OCI-M1 (cell line): ENCODE measurements at regions not wholly inside any gene's neighbourhood (a gene's known extent, or its start where the extent isn't known, plus 50 kb on each side); places are given as distances from the start of the nearest gene placed in this dataset.
"Not testable (repeated sequence)": the region's sequence is repeated elsewhere in the genome, so short reads cannot be mapped to it uniquely, and the experiment has no call there.

Source experiments
- DNase-seq: peaks from one replicate; lab custom pipeline; 2025; lab: John Stamatoyannopoulos, UW

- DNase-seq = no peak
These were observed 177.9 kb upstream of the SOX2 start for GRCh38 chr3:181533811-181534210.

- no peak for DNase-seq
These were observed 181.1 kb upstream of the SOX2 start for GRCh38 chr3:181530584-181530983.

DNA sequence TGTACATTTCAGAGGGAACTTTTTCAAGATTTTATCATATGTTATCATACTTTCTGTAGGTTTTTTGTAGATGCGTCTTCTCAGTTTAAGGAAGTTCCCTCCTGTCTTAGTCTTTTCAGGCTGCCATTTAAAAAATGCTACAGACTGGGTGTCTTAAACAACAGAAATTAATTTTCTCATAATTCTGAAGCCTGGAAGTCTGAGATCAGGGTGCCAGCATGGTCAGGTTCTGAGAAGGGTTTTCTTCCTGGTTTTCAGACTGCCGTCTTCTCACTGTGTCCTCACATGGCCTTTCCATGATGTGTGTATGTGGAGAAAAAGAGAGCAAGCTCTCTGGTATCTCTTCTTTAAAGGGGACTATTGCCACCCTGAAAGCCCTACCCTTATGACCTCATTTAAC lies 189.9 kb upstream of the SOX2 start:
- DNase-seq = no peak

DNA sequence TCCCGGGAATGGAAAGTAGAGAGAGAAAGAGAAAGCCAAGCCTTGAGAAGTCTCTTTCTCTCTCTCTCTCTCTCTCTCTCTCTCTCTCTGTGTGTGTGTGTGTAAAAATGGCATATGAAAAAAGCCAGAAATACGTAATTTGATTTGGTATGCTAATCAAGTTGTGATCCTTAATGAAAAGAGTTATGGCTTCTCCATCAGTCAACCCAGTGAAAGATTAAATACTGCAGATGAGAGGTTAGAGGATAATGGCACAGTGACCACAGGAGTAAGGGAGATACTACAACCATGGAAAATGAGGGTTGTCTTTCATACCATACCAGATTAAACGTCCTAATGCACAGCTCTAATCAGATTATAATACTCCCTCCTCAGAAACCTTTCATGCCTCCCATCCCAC lies 193.5 kb upstream of the SOX2 start:
- DNase-seq = no peak

DNA sequence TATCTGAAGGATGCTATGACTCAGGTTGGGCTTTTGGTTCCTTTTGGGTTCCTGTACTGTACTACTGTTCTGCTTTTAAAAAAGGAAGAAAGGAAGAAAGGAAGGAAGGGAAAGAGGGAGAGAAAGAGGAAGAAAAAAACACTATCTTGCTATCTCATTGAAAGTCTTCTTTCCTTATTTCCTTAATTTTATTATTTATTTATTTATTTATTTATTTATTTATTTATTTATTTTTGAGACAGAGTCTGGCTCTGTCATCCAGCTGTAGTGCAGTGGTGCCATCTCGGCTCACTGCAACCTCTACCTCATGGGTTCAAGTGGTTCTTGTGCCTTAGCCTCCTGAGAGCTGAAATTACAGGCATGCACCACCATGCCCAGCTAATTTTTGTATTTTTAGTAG lies 198.9 kb upstream of the SOX2 start:
- no peak for DNase-seq

DNA sequence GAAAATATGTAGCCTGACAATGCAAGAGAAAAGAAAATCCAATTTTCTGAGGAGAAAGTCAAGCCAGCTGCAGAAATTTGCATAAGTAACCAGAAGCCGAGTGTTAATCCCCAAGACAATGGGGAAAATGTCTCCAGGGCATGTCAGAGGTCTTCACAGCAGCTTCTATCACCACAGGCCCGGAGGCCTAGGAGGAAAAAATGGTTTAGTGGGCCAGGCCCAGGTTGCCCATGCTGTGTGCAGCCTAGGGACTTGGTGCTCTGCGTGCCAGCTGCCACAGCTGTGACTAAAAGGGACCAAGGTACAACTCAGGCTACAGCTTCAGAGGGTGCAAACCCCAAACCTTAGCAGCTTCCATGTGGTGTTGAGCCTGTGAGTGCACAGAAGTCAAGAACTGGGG lies 201.2 kb upstream of the SOX2 start:
- DNase-seq = no peak

DNA sequence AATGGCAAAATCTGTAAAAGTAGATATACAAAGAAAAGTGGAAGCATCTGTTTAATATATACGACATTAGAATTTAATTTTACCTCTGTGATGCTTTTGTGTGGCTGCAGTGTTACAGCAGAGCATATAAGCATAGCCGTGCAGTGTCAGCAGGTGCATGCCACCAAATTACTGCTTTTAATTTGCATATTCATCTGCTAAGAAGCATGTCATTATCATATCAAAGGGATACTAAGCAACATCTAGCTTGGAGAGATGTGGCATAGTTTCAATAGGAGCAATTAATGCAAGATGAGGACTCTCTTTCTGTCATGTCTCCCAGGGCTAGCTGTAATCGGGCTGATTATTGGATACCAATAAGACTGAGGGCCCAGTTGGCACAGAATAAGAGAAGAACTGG lies 214.4 kb upstream of the SOX2 start:
- no peak for DNase-seq

- no peak for DNase-seq
These were observed 218.3 kb upstream of the SOX2 start for GRCh38 chr3:181493423-181493822.

- DNase-seq = no peak
These were observed 223.2 kb upstream of the SOX2 start for GRCh38 chr3:181488536-181488935.

- DNase-seq = no peak
These were observed 224.3 kb upstream of the SOX2 start for GRCh38 chr3:181487236-181487978.

DNA sequence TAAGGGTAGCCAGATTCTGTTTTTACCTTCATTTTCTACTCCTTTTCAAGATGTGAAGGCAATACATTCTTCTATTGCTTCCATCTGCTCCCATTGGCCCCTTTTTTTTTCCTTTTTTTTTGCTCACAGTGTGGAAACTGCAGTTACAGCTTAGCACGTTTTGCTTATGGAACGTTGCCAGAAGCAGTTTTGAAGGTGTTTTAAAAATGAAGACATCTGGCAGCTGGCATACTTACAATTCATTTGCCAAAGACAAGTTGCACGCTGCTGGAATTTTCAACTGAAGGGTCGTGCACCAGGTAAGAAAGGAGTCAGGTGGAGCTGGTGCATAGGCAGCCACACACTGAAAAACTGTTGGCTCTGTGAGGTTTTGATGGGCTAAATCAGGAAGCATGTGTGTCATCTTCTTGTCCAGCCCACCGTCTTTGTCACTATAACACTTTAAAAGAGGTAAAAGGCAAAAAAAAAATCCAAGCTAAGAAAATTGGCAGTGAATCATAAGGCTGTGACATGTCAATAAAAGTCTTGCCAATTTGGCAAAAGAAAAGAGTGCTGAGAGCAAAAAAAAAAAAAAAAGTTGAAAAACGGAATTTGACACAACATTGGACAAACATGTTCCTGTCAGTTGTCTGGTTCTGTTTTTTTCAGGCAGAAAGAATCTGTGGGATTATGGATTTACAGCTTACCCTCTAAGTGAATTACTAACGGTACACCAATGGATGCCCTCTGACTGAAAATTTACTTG lies 225.4 kb upstream of the SOX2 start:
- no peak for DNase-seq

DNA sequence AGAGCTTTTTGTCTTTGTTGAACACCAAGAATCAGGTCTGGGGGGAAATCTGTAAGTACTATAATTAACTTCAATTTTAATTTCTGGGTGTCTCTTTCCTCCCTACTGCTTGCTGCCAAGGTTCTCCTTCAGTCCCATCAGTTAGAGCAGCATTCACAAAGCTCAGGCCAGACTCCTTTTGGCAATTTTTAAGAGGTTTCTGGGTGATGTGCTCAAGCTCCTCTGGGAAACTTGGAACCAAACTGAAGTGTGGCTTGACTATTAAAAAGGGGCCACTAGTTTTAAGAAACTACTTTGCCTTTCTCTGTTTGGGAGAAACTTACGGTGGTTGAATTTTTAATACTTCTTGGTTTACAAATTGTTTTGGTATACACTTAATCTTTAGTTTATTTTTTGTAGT lies 227.7 kb upstream of the SOX2 start:
- no peak for DNase-seq

- DNase-seq = not testable (repeated sequence)
These were observed 236.6 kb upstream of the SOX2 start for GRCh38 chr3:181475146-181475545.

DNA sequence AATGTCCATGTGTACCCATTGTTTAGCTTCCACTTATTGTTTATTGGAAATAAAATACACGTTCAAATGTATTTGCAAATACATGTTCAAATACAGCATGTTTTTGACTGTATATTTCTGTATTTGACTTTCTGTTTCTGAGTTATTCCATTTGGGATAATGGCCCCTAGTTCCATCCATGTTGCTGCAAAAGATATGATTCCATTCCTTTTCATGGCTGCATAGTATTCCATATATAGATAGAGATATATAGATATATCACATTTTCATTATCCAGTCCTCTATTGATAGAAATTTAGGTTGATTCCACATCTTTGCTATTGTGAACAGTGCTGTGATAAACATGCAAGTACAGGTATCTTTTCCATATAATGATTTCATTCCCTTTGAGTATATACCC lies 241.4 kb upstream of the SOX2 start:
- no peak for DNase-seq

- DNase-seq = no peak
These were observed 247.6 kb upstream of the SOX2 start for GRCh38 chr3:181464033-181464694.

DNA sequence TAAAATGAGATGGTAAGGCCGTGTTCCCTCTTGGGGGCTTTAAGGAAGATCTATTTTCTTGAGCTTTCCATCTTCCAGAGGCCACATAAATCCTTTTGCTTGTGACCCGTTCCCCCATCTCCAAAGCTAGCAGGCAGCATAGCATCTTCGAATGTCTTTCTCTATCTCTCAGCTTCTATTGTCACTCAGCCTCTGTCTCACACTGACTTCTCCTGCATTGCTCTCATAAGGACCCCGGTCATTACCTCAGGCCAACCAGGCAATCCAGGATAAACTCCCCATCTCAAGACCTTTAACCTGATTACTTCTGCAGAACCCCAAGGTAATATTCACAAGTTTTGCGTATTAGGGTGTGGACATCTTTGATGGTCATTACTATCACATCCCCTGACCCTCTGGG lies 250.3 kb upstream of the SOX2 start:
- DNase-seq = no peak

DNA sequence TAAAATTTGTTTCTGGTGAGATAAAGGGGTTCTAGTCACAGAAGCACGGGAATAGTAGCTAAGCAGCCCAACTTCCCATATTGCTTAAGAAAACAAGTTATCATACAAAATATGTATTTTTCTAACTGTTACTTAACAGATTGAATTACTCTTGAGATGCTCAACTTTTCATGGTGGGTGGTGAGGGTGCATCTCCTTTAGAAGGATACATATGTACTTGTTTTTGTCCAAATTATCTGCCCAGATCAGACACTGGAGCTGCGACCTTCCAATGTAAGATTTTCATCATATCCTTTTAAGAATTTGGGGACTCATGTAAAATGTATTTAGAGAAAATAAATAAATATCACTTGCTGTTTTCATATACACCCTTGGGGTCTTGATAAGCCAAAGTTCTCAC lies 252.2 kb upstream of the SOX2 start:
- DNase-seq = no peak

GRCh38 chr3:181458857-181459256 lies 252.9 kb upstream of the SOX2 start:
- no peak for DNase-seq

DNA sequence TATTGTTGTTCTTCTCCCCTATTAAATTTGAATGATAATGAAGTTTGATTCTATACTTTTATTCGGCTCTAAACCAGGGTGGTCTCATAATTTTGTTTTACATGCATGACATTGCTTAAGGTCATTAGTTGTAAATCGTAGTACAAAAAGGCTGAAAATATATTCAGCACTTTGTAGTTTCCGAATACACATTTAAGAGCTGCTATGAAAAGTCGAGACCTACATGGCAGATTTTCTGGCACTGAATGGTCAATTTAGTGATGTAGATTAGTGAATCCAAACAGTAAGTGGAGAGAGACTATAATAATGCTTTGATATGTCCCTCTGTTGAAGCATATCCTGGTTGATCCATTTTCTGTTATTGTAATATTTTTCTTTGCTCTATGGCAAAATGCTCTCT lies 254.0 kb upstream of the SOX2 start:
- DNase-seq = no peak

- DNase-seq = no peak
These were observed 254.5 kb upstream of the SOX2 start for GRCh38 chr3:181457190-181457589.

DNA sequence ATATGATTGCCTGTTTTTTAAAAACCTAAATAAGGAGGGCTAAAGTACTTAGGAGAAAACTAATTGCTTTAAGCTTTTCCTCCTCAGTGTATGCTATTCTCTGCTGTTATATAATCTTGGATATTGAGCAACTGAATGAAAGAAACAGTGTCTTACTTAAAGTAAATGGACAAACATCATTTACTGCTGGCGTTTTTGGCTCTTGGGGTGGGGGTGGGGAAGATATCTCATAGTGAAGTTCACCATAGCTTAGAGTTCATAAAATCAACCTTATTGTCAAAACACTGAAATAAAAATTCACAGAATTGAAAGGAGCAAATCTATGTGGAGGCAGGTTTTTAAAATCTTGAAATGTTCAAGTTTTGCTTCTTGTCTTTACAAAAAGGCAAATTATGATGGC lies 256.4 kb upstream of the SOX2 start:
- no peak for DNase-seq

- DNase-seq = no peak
These were observed 257.2 kb upstream of the SOX2 start for GRCh38 chr3:181454451-181455027.

- DNase-seq = no peak
These were observed 265.0 kb upstream of the SOX2 start for GRCh38 chr3:181446741-181447140.
